Suppressor macrophage treated with lipopolysaccharide for 1 hour (primary cell): ENCODE measurements at regions not wholly inside any gene's neighbourhood (a gene's known extent, or its start where the extent isn't known, plus 50 kb on each side); places are given as distances from the start of the nearest gene placed in this dataset.
"Not testable (repeated sequence)": the region's sequence is repeated elsewhere in the genome, so short reads cannot be mapped to it uniquely, and the experiment has no call there.

Source experiments
- DNase-seq, 3 donors: peaks; one replicate each; pipeline ENCODE4 v3.0.0-alpha.2; 2020 to 2022

GRCh38 chr2:210730672-210731071 lies 174.3 kb downstream of the CPS1 start:
- no peak for DNase-seq

GRCh38 chr2:210746826-210747225 lies 190.4 kb downstream of the CPS1 start:
- DNase-seq: not testable (repeated sequence)

GRCh38 chr2:210752532-210752931 lies 196.1 kb downstream of the CPS1 start:
- no peak for DNase-seq

GRCh38 chr2:210753386-210753785 lies 197.0 kb downstream of the CPS1 start:
- no peak for DNase-seq

- no peak for DNase-seq
These were observed 200.5 kb downstream of the CPS1 start for GRCh38 chr2:210756855-210757254.

- DNase-seq: no peak
These were observed 206.5 kb downstream of the CPS1 start for GRCh38 chr2:210762604-210763588.

- DNase-seq: no peak
These were observed 212.0 kb downstream of the CPS1 start for GRCh38 chr2:210768329-210768910.

- DNase-seq: no peak
These were observed 220.4 kb downstream of the CPS1 start for GRCh38 chr2:210776756-210777155.

- DNase-seq: no peak
These were observed 225.8 kb downstream of the CPS1 start for GRCh38 chr2:210782222-210782621.

GRCh38 chr2:210787831-210788230 lies 231.4 kb downstream of the CPS1 start:
- not testable (repeated sequence) for DNase-seq

GRCh38 chr2:210792000-210792399 lies 235.6 kb downstream of the CPS1 start:
- DNase-seq: no peak

GRCh38 chr2:210795506-210795905 lies 239.1 kb downstream of the CPS1 start:
- DNase-seq: no peak

- DNase-seq: no peak
These were observed 241.8 kb downstream of the CPS1 start for GRCh38 chr2:210798180-210798579.

- DNase-seq: no peak
These were observed 258.0 kb downstream of the CPS1 start for GRCh38 chr2:210814251-210815025.

GRCh38 chr2:210816769-210817168 lies 260.4 kb downstream of the CPS1 start:
- no peak for DNase-seq

GRCh38 chr2:210818473-210818872 lies 262.1 kb downstream of the CPS1 start:
- no peak for DNase-seq

GRCh38 chr2:210833403-210833802 lies 277.0 kb downstream of the CPS1 start:
- no peak for DNase-seq

- no peak for DNase-seq
These were observed 282.6 kb downstream of the CPS1 start for GRCh38 chr2:210839034-210839433.

GRCh38 chr2:210839450-210839849 lies 283.1 kb downstream of the CPS1 start:
- no peak for DNase-seq

GRCh38 chr2:210842896-210843295 lies 286.5 kb downstream of the CPS1 start:
- no peak for DNase-seq

- DNase-seq: no peak
These were observed 287.6 kb downstream of the CPS1 start for GRCh38 chr2:210844016-210844415.

GRCh38 chr2:210859314-210859713 lies 302.9 kb downstream of the CPS1 start:
- DNase-seq: no peak

- DNase-seq: no peak
These were observed 303.9 kb downstream of the CPS1 start for GRCh38 chr2:210860276-210860675.
